ENCODE measurements at regions not wholly inside any gene's neighbourhood (a gene's known extent, or its start where the extent isn't known, plus 50 kb on each side); places are given as distances from the start of the nearest gene placed in this dataset.
"Not testable (repeated sequence)": the region's sequence is repeated elsewhere in the genome, so short reads cannot be mapped to it uniquely, and the experiment has no call there.

DNA sequence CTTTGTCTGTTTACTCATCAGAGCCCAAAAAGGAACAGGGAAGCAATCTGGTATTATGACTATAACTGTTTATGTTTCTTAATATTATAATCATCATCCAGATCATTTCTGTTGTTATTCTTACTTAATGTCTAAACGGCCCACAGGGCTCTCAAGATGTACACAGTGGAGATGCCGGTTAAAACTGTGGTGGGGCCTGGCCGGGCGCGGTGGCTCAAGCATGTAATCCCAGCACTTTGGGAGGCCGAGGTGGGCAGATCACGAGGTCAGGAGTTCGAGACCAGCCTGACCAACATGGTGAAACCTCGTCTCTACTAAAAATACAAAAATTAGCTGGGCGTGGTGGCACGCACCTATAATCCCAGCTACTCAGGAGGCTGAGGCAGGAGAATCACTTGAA is 381.2 kb upstream of the CAMK1G start:
- not testable (repeated sequence) for TF ChIP-seq CTCF (IDR thresholded peaks at IDR 0.05); ZFX (IDR thresholded peaks at IDR 0.05; ENCODE audit: borderline replicate concordance)
